ENCODE measurements at regions not wholly inside any gene's neighbourhood (a gene's known extent, or its start where the extent isn't known, plus 50 kb on each side); places are given as distances from the start of the nearest gene placed in this dataset.
"Not testable (repeated sequence)": the region's sequence is repeated elsewhere in the genome, so short reads cannot be mapped to it uniquely, and the experiment has no call there.

- no peak for DNase-seq (ENCODE audit: low read depth in 2 of 2)
Observed at GRCh38 chr6:140203661-140204147, 829.3 kb upstream of the CITED2 start.

- no peak for DNase-seq (ENCODE audit: low read depth in 2 of 2)
Observed at GRCh38 chr6:140202964-140203515, 828.6 kb upstream of the CITED2 start.

GRCh38 chr6:140201787-140202458 is 827.5 kb upstream of the CITED2 start:
- no peak for DNase-seq (ENCODE audit: low read depth in 2 of 2)

GRCh38 chr6:140193269-140193668 is 818.8 kb upstream of the CITED2 start:
- no peak for DNase-seq (ENCODE audit: low read depth in 2 of 2)

GRCh38 chr6:140192018-140192417 is 817.6 kb upstream of the CITED2 start:
- no peak for DNase-seq (ENCODE audit: low read depth in 2 of 2)

GRCh38 chr6:140189263-140189662 is 814.8 kb upstream of the CITED2 start:
- DNase-seq (ENCODE audit: low read depth in 2 of 2): not testable (repeated sequence)

GRCh38 chr6:140185991-140186390 is 811.5 kb upstream of the CITED2 start:
- no peak for DNase-seq (ENCODE audit: low read depth in 2 of 2)

GRCh38 chr6:140183881-140184280 is 809.4 kb upstream of the CITED2 start:
- no peak for DNase-seq (ENCODE audit: low read depth in 2 of 2)

GRCh38 chr6:140182821-140183220 is 808.4 kb upstream of the CITED2 start:
- no peak for DNase-seq (ENCODE audit: low read depth in 2 of 2)

GRCh38 chr6:140181876-140182275 is 807.4 kb upstream of the CITED2 start:
- no peak for DNase-seq (ENCODE audit: low read depth in 2 of 2)

- no peak for DNase-seq (ENCODE audit: low read depth in 2 of 2)
Observed at GRCh38 chr6:140180306-140180705, 805.9 kb upstream of the CITED2 start.

- no peak for DNase-seq (ENCODE audit: low read depth in 2 of 2)
Observed at GRCh38 chr6:140178935-140179334, 804.5 kb upstream of the CITED2 start.

GRCh38 chr6:140178520-140178919 is 804.1 kb upstream of the CITED2 start:
- DNase-seq (ENCODE audit: low read depth in 2 of 2): no peak

- DNase-seq (ENCODE audit: low read depth in 2 of 2): no peak
Observed at GRCh38 chr6:140176306-140176705, 801.9 kb upstream of the CITED2 start.

GRCh38 chr6:140175486-140175885 is 801.0 kb upstream of the CITED2 start:
- no peak for DNase-seq (ENCODE audit: low read depth in 2 of 2)

- DNase-seq (ENCODE audit: low read depth in 2 of 2): no peak
Observed at GRCh38 chr6:140174524-140174923, 800.1 kb upstream of the CITED2 start.

- no peak for DNase-seq (ENCODE audit: low read depth in 2 of 2)
Observed at GRCh38 chr6:140168365-140168764, 793.9 kb upstream of the CITED2 start.

- no peak for DNase-seq (ENCODE audit: low read depth in 2 of 2)
Observed at GRCh38 chr6:140160909-140161308, 786.5 kb upstream of the CITED2 start.

GRCh38 chr6:140160494-140160893 is 786.0 kb upstream of the CITED2 start:
- no peak for DNase-seq (ENCODE audit: low read depth in 2 of 2)

GRCh38 chr6:140156131-140156530 is 781.7 kb upstream of the CITED2 start:
- DNase-seq (ENCODE audit: low read depth in 2 of 2): no peak

- DNase-seq (ENCODE audit: low read depth in 2 of 2): no peak
Observed at GRCh38 chr6:140155451-140156126, 781.1 kb upstream of the CITED2 start.

- DNase-seq (ENCODE audit: low read depth in 2 of 2): no peak
Observed at GRCh38 chr6:140153703-140154102, 779.3 kb upstream of the CITED2 start.
